ENCODE measurements at regions not wholly inside any gene's neighbourhood (a gene's known extent, or its start where the extent isn't known, plus 50 kb on each side); places are given as distances from the start of the nearest gene placed in this dataset.

GRCh38 chr20:43325926-43326325, 131.8 kb upstream of the SRSF6 start:
- no peak for TF ChIP-seq CTCF (tag by site-specific recombination; IDR thresholded peaks at IDR 0.05)
- no peak for TF ChIP-seq ZNF639 (tag by site-specific recombination; IDR thresholded peaks at IDR 0.05)
- no peak for TF ChIP-seq ZBTB26 (tag by site-specific recombination; optimal IDR thresholded peaks at IDR 0.05)

Measured in HEK293 (cell line).